ENCODE measurements at regions not wholly inside any gene's neighbourhood (a gene's known extent, or its start where the extent isn't known, plus 50 kb on each side); places are given as distances from the start of the nearest gene placed in this dataset.

GRCh38 chr7:101702362-101702850 is 73.3 kb upstream of the MYL10 start:
- Mint-ChIP-seq H3K36me3 (no peaks in the 10 kb centered on the region), H3K4me3 (no peak overlapping the region), H3K4me1 (peaks cover 5% of the 10 kb centered on the region), H3K27ac (no peak overlapping the region), H3K27me3 (ENCODE audit: low read depth) (peaks cover 11% of the 10 kb centered on the region), H3K9me3 (no peaks in the 10 kb centered on the region)
- no peak for TF ChIP-seq CTCF (IDR thresholded peaks at IDR 0.05; ENCODE audit: unreplicated experiment)
- no peak for DNase-seq (ENCODE audit: low spot score in 2 of 2, unreplicated experiment in 2 of 2)

- Mint-ChIP-seq H3K36me3 (no peaks in the 10 kb centered on the region), H3K4me1 (no peaks in the 10 kb centered on the region), H3K27me3 (ENCODE audit: low read depth) (peaks cover 13% of the 10 kb centered on the region), H3K4me3 (no peak overlapping the region), H3K27ac (no peak overlapping the region), H3K9me3 (no peaks in the 10 kb centered on the region)
- no peak for DNase-seq (ENCODE audit: low spot score in 2 of 2, unreplicated experiment in 2 of 2)
- TF ChIP-seq CTCF (IDR thresholded peaks at IDR 0.05; ENCODE audit: unreplicated experiment) = no peak
Measured at GRCh38 chr7:101705331-101705730, 76.2 kb upstream of the MYL10 start.

DNA sequence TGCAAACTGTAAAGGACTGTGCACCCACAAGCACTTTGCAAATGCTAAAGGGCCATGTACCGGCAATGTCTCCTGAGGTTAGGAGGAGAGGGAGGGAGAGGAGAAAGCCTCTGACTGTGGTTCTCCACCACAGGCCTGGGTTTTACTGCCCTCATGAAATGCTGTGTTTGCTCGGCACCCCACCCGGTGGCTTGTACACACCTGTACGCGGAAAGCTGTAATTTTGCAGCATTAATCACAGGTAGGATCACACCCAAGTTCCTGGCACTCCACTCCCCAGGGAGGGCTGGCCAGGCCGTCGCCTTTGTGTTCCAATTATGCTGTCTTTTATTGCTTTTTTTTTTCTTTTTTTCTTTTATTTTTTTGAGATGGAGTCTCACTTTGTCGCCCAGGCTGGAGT is 78.5 kb upstream of the MYL10 start:
- H3K27me3 Mint-ChIP-seq (ENCODE audit: low read depth) = peaks cover 16% of the 10 kb centered on the region
- H3K4me1 Mint-ChIP-seq = no peaks in the 10 kb centered on the region
- no peak for TF ChIP-seq CTCF (IDR thresholded peaks at IDR 0.05; ENCODE audit: unreplicated experiment)
- H3K9me3 Mint-ChIP-seq = no peaks in the 10 kb centered on the region
- no peaks in the 10 kb centered on the region for H3K36me3 Mint-ChIP-seq
- no peak overlapping the region for H3K27ac Mint-ChIP-seq
- no peak overlapping the region for H3K4me3 Mint-ChIP-seq
- DNase-seq (ENCODE audit: low spot score in 2 of 2, unreplicated experiment in 2 of 2) = no peak

- Mint-ChIP-seq H3K4me3 (no peak overlapping the region), H3K9me3 (no peaks in the 10 kb centered on the region), H3K4me1 (no peaks in the 10 kb centered on the region), H3K36me3 (no peaks in the 10 kb centered on the region), H3K27ac (no peak overlapping the region), H3K27me3 (ENCODE audit: low read depth) (peaks cover 16% of the 10 kb centered on the region)
- no peak for DNase-seq (ENCODE audit: low spot score in 2 of 2, unreplicated experiment in 2 of 2)
- no peak for TF ChIP-seq CTCF (IDR thresholded peaks at IDR 0.05; ENCODE audit: unreplicated experiment)
Measured at GRCh38 chr7:101708223-101708622, 79.1 kb upstream of the MYL10 start.

DNA sequence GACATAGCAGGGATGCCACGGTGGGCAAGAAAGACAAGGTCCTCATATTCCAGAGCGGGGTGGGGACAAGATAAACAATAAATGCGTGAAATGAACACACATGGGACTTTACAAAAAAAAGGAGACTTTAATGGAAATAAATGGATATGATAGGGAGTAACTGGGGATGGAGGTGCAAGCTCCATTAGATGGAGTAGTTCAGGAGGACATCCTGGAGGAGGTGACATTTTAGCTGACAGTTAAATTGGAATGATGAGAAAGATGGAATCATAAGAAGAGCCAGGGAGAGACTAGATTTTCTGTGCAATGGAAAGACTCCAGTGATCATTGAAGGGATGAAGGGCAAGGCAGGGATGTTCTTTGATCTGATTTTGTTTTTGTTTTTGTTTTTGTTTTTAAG is 83.6 kb upstream of the MYL10 start:
- no peak for TF ChIP-seq CTCF (IDR thresholded peaks at IDR 0.05; ENCODE audit: unreplicated experiment)
- peaks cover 10% of the 10 kb centered on the region for H3K27me3 Mint-ChIP-seq (ENCODE audit: low read depth)
- no peak for DNase-seq (ENCODE audit: low spot score in 2 of 2, unreplicated experiment in 2 of 2)
- H3K4me1 Mint-ChIP-seq = peaks cover 4% of the 10 kb centered on the region
- H3K36me3 Mint-ChIP-seq = no peaks in the 10 kb centered on the region
- no peak overlapping the region for H3K4me3 Mint-ChIP-seq
- H3K27ac Mint-ChIP-seq = no peak overlapping the region
- H3K9me3 Mint-ChIP-seq = no peaks in the 10 kb centered on the region

- H3K36me3 Mint-ChIP-seq = no peaks in the 10 kb centered on the region
- no peak overlapping the region for H3K4me3 Mint-ChIP-seq
- no peak for DNase-seq (ENCODE audit: low spot score in 2 of 2, unreplicated experiment in 2 of 2)
- H3K27me3 Mint-ChIP-seq (ENCODE audit: low read depth) = peaks cover 4% of the 10 kb centered on the region
- H3K27ac Mint-ChIP-seq = no peak overlapping the region
- peaks cover 11% of the 10 kb centered on the region for H3K4me1 Mint-ChIP-seq
- no peak for TF ChIP-seq CTCF (IDR thresholded peaks at IDR 0.05; ENCODE audit: unreplicated experiment)
- no peaks in the 10 kb centered on the region for H3K9me3 Mint-ChIP-seq
Measured at GRCh38 chr7:101714097-101714496, 85.0 kb upstream of the MYL10 start.
